Activated naive CD8-positive, alpha-beta T cell treated with anti-CD3 and anti-CD28 coated beads, Interleukin-2, amount 50 U/mL, for 24 hours (primary cell): ENCODE measurements at regions not wholly inside any gene's neighbourhood (a gene's known extent, or its start where the extent isn't known, plus 50 kb on each side); places are given as distances from the start of the nearest gene placed in this dataset.

Experiments
- ATAC-seq: fragments of 150-1000 bp; cut with Tn5 transposase; one replicate; pipeline ENCODE4 v1.10.0; 2021
- DNase-seq: peaks from one replicate; pipeline ENCODE4 v3.0.0; 2021
- H3K27ac Mint-ChIP-seq: one replicate; pipeline ENCODE4 v1.8.0; 2021; ENCODE audit warnings: mild to moderate bottlenecking, mixed read lengths
- H3K27me3 Mint-ChIP-seq: one replicate; pipeline ENCODE4 v1.8.0; 2021; ENCODE audit warnings: mixed read lengths
- H3K36me3 Mint-ChIP-seq: one replicate; pipeline ENCODE4 v1.8.0; 2021; ENCODE audit warnings: low read depth, mixed read lengths
- H3K4me1 Mint-ChIP-seq: one replicate; pipeline ENCODE4 v1.8.0; 2021; ENCODE audit warnings: mixed read lengths
- H3K4me3 Mint-ChIP-seq: one replicate; pipeline ENCODE4 v1.8.0; 2021; ENCODE audit warnings: mild to moderate bottlenecking, moderate library complexity, mixed read lengths
- H3K9me3 Mint-ChIP-seq: one replicate; pipeline ENCODE4 v1.8.0; 2021; ENCODE audit warnings: mixed read lengths

GRCh38 chr1:193355178-193355577 is 168.8 kb upstream of the B3GALT2 start:
- H3K9me3 Mint-ChIP-seq, result no peaks in the 10 kb centered on the region
- H3K27ac Mint-ChIP-seq, result no peak overlapping the region
- H3K36me3 Mint-ChIP-seq, result no peaks in the 10 kb centered on the region
- no peak overlapping the region for H3K4me3 Mint-ChIP-seq
- H3K4me1 Mint-ChIP-seq, result no peaks in the 10 kb centered on the region
- DNase-seq (no peak), ATAC-seq (no peak)
- H3K27me3 Mint-ChIP-seq, result peaks cover 2% of the 10 kb centered on the region

GRCh38 chr1:193348769-193349535 is 162.5 kb upstream of the B3GALT2 start:
- Mint-ChIP-seq H3K27ac (no peak overlapping the region), H3K36me3 (no peaks in the 10 kb centered on the region), H3K4me3 (no peak overlapping the region), H3K4me1 (no peaks in the 10 kb centered on the region), H3K9me3 (no peaks in the 10 kb centered on the region), H3K27me3 (no peaks in the 10 kb centered on the region)
- ATAC-seq (no peak), DNase-seq (no peak)

- Mint-ChIP-seq H3K4me3 (no peak overlapping the region), H3K36me3 (no peaks in the 10 kb centered on the region), H3K27ac (no peak overlapping the region), H3K9me3 (no peaks in the 10 kb centered on the region), H3K27me3 (no peaks in the 10 kb centered on the region), H3K4me1 (no peaks in the 10 kb centered on the region)
- ATAC-seq (no peak), DNase-seq (no peak)
Observed at GRCh38 chr1:193348091-193348768, 161.8 kb upstream of the B3GALT2 start.

- Mint-ChIP-seq H3K27me3 (no peaks in the 10 kb centered on the region), H3K36me3 (no peaks in the 10 kb centered on the region), H3K4me1 (no peaks in the 10 kb centered on the region), H3K27ac (no peak overlapping the region), H3K4me3 (no peak overlapping the region), H3K9me3 (no peaks in the 10 kb centered on the region)
- ATAC-seq, result no peak
- no peak for DNase-seq
Observed at GRCh38 chr1:193346085-193346484, 159.7 kb upstream of the B3GALT2 start.

- ATAC-seq (no peak), DNase-seq (no peak)
- Mint-ChIP-seq H3K4me3 (no peak overlapping the region), H3K9me3 (no peaks in the 10 kb centered on the region), H3K27me3 (no peaks in the 10 kb centered on the region), H3K4me1 (peaks cover 5% of the 10 kb centered on the region), H3K36me3 (no peaks in the 10 kb centered on the region), H3K27ac (no peak overlapping the region)
Observed at GRCh38 chr1:193342811-193343210, 156.4 kb upstream of the B3GALT2 start.

- H3K27me3 Mint-ChIP-seq, result no peaks in the 10 kb centered on the region
- H3K4me3 Mint-ChIP-seq, result no peak overlapping the region
- H3K36me3 Mint-ChIP-seq, result no peaks in the 10 kb centered on the region
- no peak overlapping the region for H3K27ac Mint-ChIP-seq
- no peak for DNase-seq
- no peak for ATAC-seq
- peaks cover 5% of the 10 kb centered on the region for H3K4me1 Mint-ChIP-seq
- H3K9me3 Mint-ChIP-seq, result no peaks in the 10 kb centered on the region
Observed at GRCh38 chr1:193340331-193340730, 153.9 kb upstream of the B3GALT2 start.

GRCh38 chr1:193339401-193339800 is 153.0 kb upstream of the B3GALT2 start:
- no peaks in the 10 kb centered on the region for H3K36me3 Mint-ChIP-seq
- peaks cover 5% of the 10 kb centered on the region for H3K4me1 Mint-ChIP-seq
- ATAC-seq, result no peak

GRCh38 chr1:193338194-193338593 is 151.8 kb upstream of the B3GALT2 start:
- DNase-seq (no peak), ATAC-seq (no peak)
- Mint-ChIP-seq H3K36me3 (peaks cover under 1% of the 10 kb centered on the region), H3K9me3 (peaks cover 16% of the 10 kb centered on the region), H3K27ac (no peak overlapping the region), H3K27me3 (no peaks in the 10 kb centered on the region), H3K4me1 (peaks cover 5% of the 10 kb centered on the region), H3K4me3 (no peak overlapping the region)

More at GRCh38 chr1:193339401-193339800, 153.0 kb upstream of the B3GALT2 start:
- DNase-seq, result no peak
- Mint-ChIP-seq H3K4me3 (no peak overlapping the region), H3K9me3 (peaks cover 9% of the 10 kb centered on the region), H3K27ac (no peak overlapping the region), H3K27me3 (no peaks in the 10 kb centered on the region)

GRCh38 chr1:193335806-193336428 is 149.5 kb upstream of the B3GALT2 start:
- no peak for ATAC-seq
- DNase-seq, result no peak
- no peaks in the 10 kb centered on the region for H3K27me3 Mint-ChIP-seq
- peaks cover 5% of the 10 kb centered on the region for H3K4me1 Mint-ChIP-seq
- no peak overlapping the region for H3K27ac Mint-ChIP-seq
- peaks cover 30% of the 10 kb centered on the region for H3K9me3 Mint-ChIP-seq
- H3K4me3 Mint-ChIP-seq, result no peak overlapping the region
- H3K36me3 Mint-ChIP-seq, result peaks cover 5% of the 10 kb centered on the region

GRCh38 chr1:193333166-193333565 is 146.8 kb upstream of the B3GALT2 start:
- Mint-ChIP-seq H3K4me3 (no peak overlapping the region), H3K36me3 (peaks cover 9% of the 10 kb centered on the region), H3K4me1 (peaks cover 3% of the 10 kb centered on the region), H3K9me3 (peaks cover 48% of the 10 kb centered on the region), H3K27me3 (peaks cover 2% of the 10 kb centered on the region), H3K27ac (no peak overlapping the region)
- DNase-seq, result no peak
- ATAC-seq, result no peak

GRCh38 chr1:193326296-193326695 is 139.9 kb upstream of the B3GALT2 start:
- DNase-seq, result no peak
- peaks cover 47% of the 10 kb centered on the region for H3K9me3 Mint-ChIP-seq
- ATAC-seq, result no peak
- no peak overlapping the region for H3K4me3 Mint-ChIP-seq
- H3K36me3 Mint-ChIP-seq, result peaks cover 5% of the 10 kb centered on the region
- peaks cover 2% of the 10 kb centered on the region for H3K27me3 Mint-ChIP-seq
- H3K27ac Mint-ChIP-seq, result no peak overlapping the region
- no peaks in the 10 kb centered on the region for H3K4me1 Mint-ChIP-seq

- Mint-ChIP-seq H3K4me1 (no peaks in the 10 kb centered on the region), H3K9me3 (peaks cover 44% of the 10 kb centered on the region), H3K27me3 (peaks cover 2% of the 10 kb centered on the region), H3K36me3 (peaks cover 3% of the 10 kb centered on the region), H3K27ac (no peak overlapping the region), H3K4me3 (no peak overlapping the region)
- no peak for ATAC-seq
- no peak for DNase-seq
Observed at GRCh38 chr1:193325771-193326170, 139.4 kb upstream of the B3GALT2 start.

GRCh38 chr1:193325042-193325441 is 138.6 kb upstream of the B3GALT2 start:
- DNase-seq (no peak), ATAC-seq (no peak)
- H3K4me3 Mint-ChIP-seq, result no peak overlapping the region
- H3K27ac Mint-ChIP-seq, result no peak overlapping the region
- no peaks in the 10 kb centered on the region for H3K4me1 Mint-ChIP-seq
- H3K36me3 Mint-ChIP-seq, result no peaks in the 10 kb centered on the region
- peaks cover 2% of the 10 kb centered on the region for H3K27me3 Mint-ChIP-seq
- H3K9me3 Mint-ChIP-seq, result peaks cover 40% of the 10 kb centered on the region

- H3K27ac Mint-ChIP-seq, result no peak overlapping the region
- H3K27me3 Mint-ChIP-seq, result no peaks in the 10 kb centered on the region
- DNase-seq, result no peak
- ATAC-seq, result no peak
- H3K4me1 Mint-ChIP-seq, result no peaks in the 10 kb centered on the region
- H3K36me3 Mint-ChIP-seq, result no peaks in the 10 kb centered on the region
- no peak overlapping the region for H3K4me3 Mint-ChIP-seq
- peaks cover 35% of the 10 kb centered on the region for H3K9me3 Mint-ChIP-seq
Observed at GRCh38 chr1:193322211-193322610, 135.8 kb upstream of the B3GALT2 start.

GRCh38 chr1:193321242-193321840 is 134.9 kb upstream of the B3GALT2 start:
- H3K27ac Mint-ChIP-seq, result no peak overlapping the region
- H3K27me3 Mint-ChIP-seq, result no peaks in the 10 kb centered on the region
- H3K4me1 Mint-ChIP-seq, result no peaks in the 10 kb centered on the region
- no peak overlapping the region for H3K4me3 Mint-ChIP-seq
- H3K9me3 Mint-ChIP-seq, result peaks cover 35% of the 10 kb centered on the region
- no peaks in the 10 kb centered on the region for H3K36me3 Mint-ChIP-seq
- no peak for DNase-seq
- ATAC-seq, result no peak
